Activated T-helper 1 cell treated with Interleukin-2 at 50 U/mL for 16 hours (primary cell): ENCODE measurements at regions not wholly inside any gene's neighbourhood (a gene's known extent, or its start where the extent isn't known, plus 50 kb on each side); places are given as distances from the start of the nearest gene placed in this dataset.
"Not testable (repeated sequence)": the region's sequence is repeated elsewhere in the genome, so short reads cannot be mapped to it uniquely, and the experiment has no call there.

ENCODE experiments used
- DNase-seq: peaks from one replicate; pipeline ENCODE4 v3.0.0-alpha.2; 2020; ENCODE audit warnings: low read depth

- DNase-seq, result no peak
Measured at GRCh38 chr7:65800890-65801341, 72.0 kb upstream of the VKORC1L1 start.

GRCh38 chr7:65804887-65805286 is 68.0 kb upstream of the VKORC1L1 start:
- DNase-seq, result no peak

- DNase-seq, result not testable (repeated sequence)
Measured at GRCh38 chr7:65807067-65807466, 65.8 kb upstream of the VKORC1L1 start.

- no peak for DNase-seq
Measured at GRCh38 chr7:65809259-65809981, 63.5 kb upstream of the VKORC1L1 start.

- no peak for DNase-seq
Measured at GRCh38 chr7:65809982-65810288, 62.9 kb upstream of the VKORC1L1 start.

- no peak for DNase-seq
Measured at GRCh38 chr7:65812281-65812680, 60.6 kb upstream of the VKORC1L1 start.

GRCh38 chr7:65814556-65815167 is 58.2 kb upstream of the VKORC1L1 start:
- not testable (repeated sequence) for DNase-seq

- DNase-seq, result no peak
Measured at GRCh38 chr7:65820287-65820950, 52.5 kb upstream of the VKORC1L1 start.
